H9 (cell line): ENCODE measurements at regions not wholly inside any gene's neighbourhood (a gene's known extent, or its start where the extent isn't known, plus 50 kb on each side); places are given as distances from the start of the nearest gene placed in this dataset.

Experiments used
- DNase-seq: peaks from one replicate; pipeline ENCODE4 v3.0.0-alpha.2; 2017
- H2AFZ ChIP-seq: one replicate; pipeline ENCODE4 v1.6.1; 2013; ENCODE audit warnings: mild to moderate bottlenecking, low read length, control low read depth, moderate library complexity
- H2AK5ac ChIP-seq: 2 replicates; pipeline ENCODE4 v1.6.1; 2013; ENCODE audit warnings: low read length, control low read depth, mixed read lengths; ENCODE audit not compliant: insufficient read length
- H2BK120ac ChIP-seq: one replicate; pipeline ENCODE4 v1.6.1; 2013; ENCODE audit warnings: low read depth, mild to moderate bottlenecking, low read length, control low read depth, inconsistent platforms; ENCODE audit not compliant: poor library complexity, severe bottlenecking
- H2BK12ac ChIP-seq: 2 replicates; pipeline ENCODE4 v1.6.1; 2013; ENCODE audit warnings: low read length, control low read depth, mixed read lengths, low read depth; ENCODE audit not compliant: insufficient read length
- H2BK15ac ChIP-seq: 2 replicates; pipeline ENCODE4 v1.6.1; 2013; ENCODE audit warnings: low read depth, low read length, control low read depth
- H2BK20ac ChIP-seq: one replicate; pipeline ENCODE4 v1.6.1; 2013; ENCODE audit warnings: low read depth, mild to moderate bottlenecking, low read length, control low read depth, inconsistent platforms; ENCODE audit not compliant: poor library complexity, severe bottlenecking
- H2BK5ac ChIP-seq: 2 replicates; pipeline ENCODE4 v1.6.1; 2013; ENCODE audit warnings: low read length, control low read depth, mixed read lengths; ENCODE audit not compliant: insufficient read length
- H3K14ac ChIP-seq: 2 replicates; pipeline ENCODE4 v1.6.1; 2013; ENCODE audit warnings: low read length, control low read depth; ENCODE audit not compliant: insufficient read depth
- H3K18ac ChIP-seq: 2 replicates; pipeline ENCODE4 v1.6.1; 2013; ENCODE audit warnings: low read depth, mild to moderate bottlenecking, mixed read lengths, low read length, control low read depth; ENCODE audit not compliant: insufficient read length
- H3K23ac ChIP-seq: 2 replicates; pipeline ENCODE4 v1.6.1; 2013; ENCODE audit warnings: low read length, control low read depth, mixed read lengths, low read depth; ENCODE audit not compliant: insufficient read length
- H3K23me2 ChIP-seq: 2 replicates; pipeline ENCODE4 v1.6.1; 2013; ENCODE audit warnings: low read depth, mild to moderate bottlenecking, mixed read lengths, low read length, control low read depth; ENCODE audit not compliant: insufficient read length, poor library complexity, severe bottlenecking
- H3K27ac ChIP-seq: 2 replicates; pipeline ENCODE4 v1.5.1; 2013; ENCODE audit warnings: low read length, control low read depth, mixed read lengths, low read depth; ENCODE audit not compliant: insufficient read length
- H3K27me3 ChIP-seq: 2 replicates; pipeline ENCODE4 v1.6.1; 2013; ENCODE audit warnings: low read length, control low read depth, inconsistent platforms; ENCODE audit not compliant: insufficient read depth
- H3K4ac ChIP-seq: 2 replicates; pipeline ENCODE4 v1.6.1; 2013; ENCODE audit warnings: low read depth, mild to moderate bottlenecking, control low read depth, inconsistent platforms, low read length, moderate library complexity
- H3K4me1 ChIP-seq: 2 replicates; pipeline ENCODE4 v1.6.1; 2013; ENCODE audit warnings: low read length, control low read depth, inconsistent platforms; ENCODE audit not compliant: insufficient read depth
- H3K4me2 ChIP-seq: 2 replicates; pipeline ENCODE4 v1.6.1; 2013; ENCODE audit warnings: low read length, control low read depth, mixed read lengths; ENCODE audit not compliant: insufficient read length, insufficient read depth
- H3K56ac ChIP-seq: 2 replicates; pipeline ENCODE4 v1.6.1; 2013; ENCODE audit warnings: low read depth, mild to moderate bottlenecking, mixed read lengths, low read length, control low read depth; ENCODE audit not compliant: insufficient read length
- H3K79me1 ChIP-seq: 2 replicates; pipeline ENCODE4 v1.6.1; 2013; ENCODE audit warnings: low read depth, mild to moderate bottlenecking, moderate library complexity, low read length, control low read depth, inconsistent platforms; ENCODE audit not compliant: insufficient read depth, poor library complexity, severe bottlenecking
- H3K79me2 ChIP-seq: 2 replicates; pipeline ENCODE4 v1.6.1; 2013; ENCODE audit warnings: low read length, control low read depth, inconsistent platforms; ENCODE audit not compliant: insufficient read depth
- H3K9ac ChIP-seq: 2 replicates; pipeline ENCODE4 v1.6.1; 2013; ENCODE audit warnings: low read length, control low read depth, mixed read lengths; ENCODE audit not compliant: insufficient read length; ENCODE audit errors: extremely low read depth
- H3K9me3 ChIP-seq: one replicate; pipeline ENCODE4 v1.6.1; 2013; ENCODE audit warnings: low read depth, low read length, inconsistent platforms; ENCODE audit not compliant: control insufficient read depth
- H3T11ph ChIP-seq: one replicate; pipeline ENCODE4 v1.6.1; 2013; ENCODE audit warnings: mild to moderate bottlenecking, low read length, control low read depth, inconsistent platforms
- H4K20me1 ChIP-seq: one replicate; pipeline ENCODE4 v1.6.1; 2013; ENCODE audit not compliant: control insufficient read depth, insufficient read length, insufficient read depth
- H4K5ac ChIP-seq: 2 replicates; pipeline ENCODE4 v1.6.1; 2013; ENCODE audit warnings: low read depth, mild to moderate bottlenecking, mixed read lengths, low read length, control low read depth; ENCODE audit not compliant: insufficient read length
- H4K8ac ChIP-seq: replicated peaks from 2 replicates; pipeline ENCODE4 v1.6.1; 2013; ENCODE audit warnings: low read length, control low read depth, mixed read lengths, low read depth; ENCODE audit not compliant: insufficient read length
- H4K91ac ChIP-seq: 2 replicates; pipeline ENCODE4 v1.6.1; 2013; ENCODE audit warnings: low read depth, mild to moderate bottlenecking, moderate library complexity, mixed read lengths, low read length, control low read depth; ENCODE audit not compliant: insufficient read length
- H3K27ac Mint-ChIP-seq, 3 experiments: 2 replicates in 2 of 3; 3 replicates in 1 of 3; pipeline ENCODE4 v1.8.0; 2020 to 2021; ENCODE audit warnings: mixed read lengths in 3 of 3, mild to moderate bottlenecking in 1 of 3, moderate library complexity in 1 of 3
- H3K27me3 Mint-ChIP-seq: 2 replicates; pipeline ENCODE4 v1.8.0; 2021; ENCODE audit warnings: low read depth, mild to moderate bottlenecking, moderate library complexity, mixed read lengths
- H3K36me3 Mint-ChIP-seq, 3 experiments: 2 replicates in 2 of 3; 3 replicates in 1 of 3; pipeline ENCODE4 v1.8.0; 2020 to 2021; ENCODE audit warnings: low read depth in 3 of 3, mixed read lengths in 3 of 3; ENCODE audit not compliant: insufficient read depth in 1 of 3
- H3K4me1 Mint-ChIP-seq, 2 experiments: 2 replicates each; pipeline ENCODE4 v1.8.0; 2020; ENCODE audit warnings: mixed read lengths in 2 of 2
- H3K4me3 Mint-ChIP-seq, 2 experiments: 2 replicates in 1 of 2; 3 replicates in 1 of 2; pipeline ENCODE4 v1.8.0; 2020 to 2021; ENCODE audit warnings: mild to moderate bottlenecking in 2 of 2, mixed read lengths in 2 of 2, moderate library complexity in 1 of 2
- H3K9me3 Mint-ChIP-seq, 2 experiments: 2 replicates in 1 of 2; 3 replicates in 1 of 2; pipeline ENCODE4 v1.8.0; 2020; ENCODE audit warnings: mild to moderate bottlenecking in 2 of 2, mixed read lengths in 2 of 2, moderate library complexity in 1 of 2
- CTCF ChIP-seq: fragments of 200-600 bp; sonication (generic); conservative IDR thresholded peaks from 3 replicates; pipeline ENCODE4 v1.8.0; 2021; ENCODE audit warnings: antibody characterized with exemption, mild to moderate bottlenecking

- no peak overlapping the region for H2BK120ac ChIP-seq
- no peak overlapping the region for H3K4ac ChIP-seq
- no peak overlapping the region for H3K23ac ChIP-seq
- Mint-ChIP-seq H3K27me3 (no peaks in the 10 kb centered on the region), H3K4me3 (no peak overlapping the region), H3K9me3 (peaks cover 7 to 10% of the 10 kb centered on the region in 2 experiments), H3K27ac (no peak overlapping the region), H3K4me1 (peaks cover 22 to 28% of the 10 kb centered on the region in 2 experiments), H3K36me3 (peaks cover 18 to 26% (median 21%) of the 10 kb centered on the region in 3 experiments)
- no peak overlapping the region for H2BK5ac ChIP-seq
- no peaks in the 10 kb centered on the region for H3K79me2 ChIP-seq
- no peak overlapping the region for H4K5ac ChIP-seq
- H3T11ph ChIP-seq: no peak overlapping the region
- H3K14ac ChIP-seq: no peak overlapping the region
- no peak overlapping the region for H2AK5ac ChIP-seq
- no peaks in the 10 kb centered on the region for H3K23me2 ChIP-seq
- no peak overlapping the region for H4K91ac ChIP-seq
- H4K8ac ChIP-seq: no peak overlapping the region
- no peak for DNase-seq
- no peaks in the 10 kb centered on the region for H3K27me3 ChIP-seq
- no peak overlapping the region for H3K56ac ChIP-seq
- no peaks in the 10 kb centered on the region for H3K79me1 ChIP-seq
- no peaks in the 10 kb centered on the region for H3K4me1 ChIP-seq
- H2BK15ac ChIP-seq: no peak overlapping the region
- H2BK12ac ChIP-seq: no peak overlapping the region
- H3K4me2 ChIP-seq: no peak overlapping the region
- H3K9ac ChIP-seq: no peak overlapping the region
- H2AFZ ChIP-seq: no peak overlapping the region
- TF ChIP-seq CTCF: no peak
- H3K18ac ChIP-seq: no peak overlapping the region
- H2BK20ac ChIP-seq: no peak overlapping the region
- no peak overlapping the region for H3K27ac ChIP-seq
- no peaks in the 10 kb centered on the region for H3K9me3 ChIP-seq
- H4K20me1 ChIP-seq: no peaks in the 10 kb centered on the region
These were observed 231.3 kb upstream of the S100G start for GRCh38 chrX:16418650-16419049.
